Spleen (tissue), 11 donors: ENCODE measurements at regions not wholly inside any gene's neighbourhood (a gene's known extent, or its start where the extent isn't known, plus 50 kb on each side); places are given as distances from the start of the nearest gene placed in this dataset.

Source experiments
- DNase-seq: peaks from one replicate; pipeline ENCODE4 v3.0.0-alpha.2; 2020
- H3K27ac ChIP-seq, 8 donors: fragments of 200-600 bp; sonication (generic) in 7 of 8; 1 replicate in 4 of 8; 2 replicates in 4 of 8; pipeline versions ENCODE4 v1.5.0 to v1.8.0; 2016 to 2021; ENCODE audit warnings: inconsistent platforms in 4 of 8, mild to moderate bottlenecking in 4 of 8, moderate library complexity in 1 of 8
- H3K27me3 ChIP-seq, 7 donors: fragments of 200-600 bp; sonication (generic) in 6 of 7; replicated peaks in 1 of 7; 1 replicate in 4 of 7; 2 replicates in 3 of 7; pipeline versions ENCODE4 v1.5.0 to v1.8.0; 2016 to 2021; ENCODE audit warnings: inconsistent platforms in 3 of 7, mild to moderate bottlenecking in 1 of 7
- H3K36me3 ChIP-seq, 6 donors: fragments of 200-600 bp; sonication (generic) in 5 of 6; 1 replicate in 4 of 6; 2 replicates in 2 of 6; pipeline versions ENCODE4 v1.5.0 to v1.8.0; 2016 to 2021; ENCODE audit warnings: inconsistent platforms in 2 of 6
- H3K4me1 ChIP-seq, 6 donors: fragments of 200-600 bp; sonication (generic) in 5 of 6; 1 replicate in 3 of 6; 2 replicates in 3 of 6; pipeline versions ENCODE4 v1.5.0 to v1.8.0; 2016 to 2021; ENCODE audit warnings: inconsistent platforms in 3 of 6
- H3K4me3 ChIP-seq, 8 donors: fragments of 200-600 bp; sonication (generic) in 7 of 8; 1 replicate in 4 of 8; 2 replicates in 4 of 8; pipeline versions ENCODE4 v1.5.0 to v1.8.0; 2016 to 2021; ENCODE audit warnings: inconsistent platforms in 4 of 8, mild to moderate bottlenecking in 4 of 8, moderate library complexity in 2 of 8
- H3K9me3 ChIP-seq, 8 donors: fragments of 200-600 bp; sonication (generic) in 7 of 8; 1 replicate in 4 of 8; 2 replicates in 4 of 8; pipeline versions ENCODE4 v1.5.0 to v1.8.0; 2016 to 2021; ENCODE audit warnings: inconsistent platforms in 4 of 8
- CTCF ChIP-seq, 11 experiments: fragments of 200-600 bp in 7 of 11; fragments of 450-650 bp in 4 of 11; sonication (generic) in 4 of 11; IDR thresholded peaks in 8 of 11; conservative IDR thresholded peaks in 3 of 11; 1 replicate in 7 of 11; 2 replicates in 4 of 11; pipeline versions ENCODE4 v1.4.0 to v1.8.0; 2016 to 2021; ENCODE audit warnings: antibody characterized with exemption in 11 of 11, inconsistent platforms in 4 of 11, mild to moderate bottlenecking in 1 of 11
- POLR2A ChIP-seq, 3 donors: fragments of 450-650 bp; IDR thresholded peaks; one replicate each; pipeline ENCODE4 v1.5.1; 2017; ENCODE audit warnings: antibody characterized with exemption in 3 of 3, mild to moderate bottlenecking in 1 of 3
- POLR2AphosphoS5 ChIP-seq, 3 donors: sonication (generic); formaldehyde crosslinking; IDR thresholded peaks; one replicate each; pipeline ENCODE4 v1.5.1; 2017; ENCODE audit warnings: antibody characterized with exemption in 3 of 3
- WGBS, 5 donors: extraction: QIAGEN DNeasy Blood & Tissue Kit in 3 of 5; methylation state at CpG; one replicate each; pipeline versions ENCODE4 v1.1.5 to v1.1.7; 2013 to 2018; 5-methylcytosine and 5-hydroxymethylcytosine counted together
- intact Hi-C: fragments of 100-400 bp; cut with DNase I; formaldehyde crosslinking; loops from one replicate; pipeline ENCODE4 v1.15.0; 2023; ENCODE audit warnings: low total_unique reads
- donor health status: healthy with polysubstance abuse.
- donor health status: DM: no; HTN: no; CAD: no; lungs with moderate emphysema.
- donor health status: DM: no; HTN: no; CAD: no.
- donor health status: Bipolar disorder and iron deficiency.
- donor health status: healthy.
- donor health status: DM: no; HTN: no; CAD: no.
- donor health status: DM: yes; HTN: yes; CAD: no.

GRCh38 chr15:55017635-55018034 lies 179.1 kb downstream of the RSL24D1 start:
- no peak for TF ChIP-seq CTCF (IDR thresholded peaks at IDR 0.05 in 8 of 11, conservative IDR thresholded peaks at IDR 0.05 in 3 of 11)
- no peak for TF ChIP-seq POLR2AphosphoS5 (IDR thresholded peaks at IDR 0.05)
- TF ChIP-seq POLR2A (IDR thresholded peaks at IDR 0.05) = no peak
- H3K27me3 ChIP-seq = peaks cover 0 to 9% (median 0%) of the 10 kb centered on the region in 7 donors
- intact Hi-C loops = no loop called here

GRCh38 chr15:55016225-55016624 lies 180.5 kb downstream of the RSL24D1 start:
- intact Hi-C loops = no loop called here
- no peak for DNase-seq
- Histone ChIP-seq H3K4me3 (no peak overlapping the region), H3K27ac (peak overlapping the region in 3 of 8 donors; percentile 20 to 37 (median 35)), H3K4me1 (no peaks in the 10 kb centered on the region), H3K36me3 (no peaks in the 10 kb centered on the region), H3K9me3 (no peaks in the 10 kb centered on the region), H3K27me3 (peaks cover 0 to 9% (median 0%) of the 10 kb centered on the region in 7 donors)
- 77 to 90% (median 81%) methylated on average over 7 of the region's 7 CpGs for WGBS, 5 donors
- TF ChIP-seq POLR2A (IDR thresholded peaks at IDR 0.05) (no peak), CTCF (IDR thresholded peaks at IDR 0.05 in 8 of 11, conservative IDR thresholded peaks at IDR 0.05 in 3 of 11) (no peak)

More at GRCh38 chr15:55017635-55018034, 179.1 kb downstream of the RSL24D1 start:
- H3K4me3 ChIP-seq = no peak overlapping the region
- H3K36me3 ChIP-seq = no peaks in the 10 kb centered on the region
- no peaks in the 10 kb centered on the region for H3K9me3 ChIP-seq
- no peak for DNase-seq
- no peaks in the 10 kb centered on the region for H3K4me1 ChIP-seq
- H3K27ac ChIP-seq = no peak overlapping the region

- Histone ChIP-seq H3K36me3 (no peaks in the 10 kb centered on the region), H3K4me3 (no peak overlapping the region), H3K27me3 (peaks cover 0 to 9% (median 0%) of the 10 kb centered on the region in 7 donors), H3K9me3 (no peaks in the 10 kb centered on the region), H3K4me1 (no peaks in the 10 kb centered on the region), H3K27ac (peak overlapping the region in 3 of 8 donors; percentile 20 to 35 (median 32))
- 50 to 76% (median 62%) methylated on average over 3 of the region's 3 CpGs for WGBS, 5 donors
- no peak for DNase-seq
- intact Hi-C loops = no loop called here
- TF ChIP-seq POLR2A (IDR thresholded peaks at IDR 0.05) (no peak), CTCF (IDR thresholded peaks at IDR 0.05 in 8 of 11, conservative IDR thresholded peaks at IDR 0.05 in 3 of 11) (no peak), POLR2AphosphoS5 (IDR thresholded peaks at IDR 0.05) (no peak)
These were observed 181.7 kb downstream of the RSL24D1 start for GRCh38 chr15:55015093-55015445.

- H3K4me1 ChIP-seq = no peaks in the 10 kb centered on the region
- intact Hi-C loops = no loop called here
- H3K4me3 ChIP-seq = no peak overlapping the region
- 59 to 70% (median 65%) methylated on average over 1 of the region's 1 CpG for WGBS, 5 donors
- H3K36me3 ChIP-seq = no peaks in the 10 kb centered on the region
- peaks cover 0 to 9% (median 0%) of the 10 kb centered on the region in 7 donors for H3K27me3 ChIP-seq
- no peak for DNase-seq
- peak overlapping the region in 3 of 8 donors; percentile 32 to 50 (median 35) for H3K27ac ChIP-seq
- TF ChIP-seq POLR2AphosphoS5 (IDR thresholded peaks at IDR 0.05) = no peak
- TF ChIP-seq POLR2A (IDR thresholded peaks at IDR 0.05) = no peak
- no peak for TF ChIP-seq CTCF (IDR thresholded peaks at IDR 0.05 in 8 of 11, conservative IDR thresholded peaks at IDR 0.05 in 3 of 11)
- H3K9me3 ChIP-seq = no peaks in the 10 kb centered on the region
These were observed 182.2 kb downstream of the RSL24D1 start for GRCh38 chr15:55014391-55015092.
